GM23338 (cell line): ENCODE measurements at regions not wholly inside any gene's neighbourhood (a gene's known extent, or its start where the extent isn't known, plus 50 kb on each side); places are given as distances from the start of the nearest gene placed in this dataset.
"Not testable (repeated sequence)": the region's sequence is repeated elsewhere in the genome, so short reads cannot be mapped to it uniquely, and the experiment has no call there.

ENCODE experiments used
- ATAC-seq: fragments of 200-7000 bp; cut with Tn5 transposase; 3 replicates; pipeline ENCODE4 v1.9.1; 2020
- DNase-seq: peaks from one replicate; pipeline ENCODE4 v3.0.0-alpha.2; 2015; ENCODE audit warnings: low spot score
- H2AFZ ChIP-seq: fragments of 200-600 bp; sonication (generic); 2 replicates; pipeline ENCODE4 v1.8.0; 2016; ENCODE audit warnings: antibody characterized with exemption, mild to moderate bottlenecking, moderate library complexity
- H3F3A ChIP-seq: fragments of 200-600 bp; sonication (generic); replicated peaks from 2 replicates; pipeline ENCODE4 v1.8.0; 2017; ENCODE audit warnings: antibody characterized with exemption, mixed run types, low read depth
- H3K27ac ChIP-seq: fragments of 200-600 bp; sonication (generic); 2 replicates; pipeline ENCODE4 v1.6.1; 2016; ENCODE audit warnings: low read depth
- H3K27me3 ChIP-seq: fragments of 200-600 bp; sonication (generic); 2 replicates; pipeline ENCODE4 v1.8.0; 2016; ENCODE audit warnings: mild to moderate bottlenecking, mixed run types, moderate library complexity; ENCODE audit not compliant: insufficient read depth
- H3K36me3 ChIP-seq: fragments of 200-600 bp; sonication (generic); 2 replicates; pipeline ENCODE4 v1.8.0; 2016; ENCODE audit warnings: mild to moderate bottlenecking; ENCODE audit not compliant: insufficient read depth
- H3K4me1 ChIP-seq: fragments of 200-600 bp; sonication (generic); 2 replicates; pipeline ENCODE4 v1.8.0; 2016; ENCODE audit warnings: mild to moderate bottlenecking, moderate library complexity; ENCODE audit not compliant: insufficient read depth
- H3K4me2 ChIP-seq: fragments of 200-600 bp; sonication (generic); 2 replicates; pipeline ENCODE4 v1.7.1; 2017; ENCODE audit warnings: mixed run types
- H3K4me3 ChIP-seq: fragments of 200-600 bp; sonication (generic); 2 replicates; pipeline ENCODE4 v1.6.1; 2016; ENCODE audit warnings: mixed run types
- H3K79me2 ChIP-seq: fragments of 200-600 bp; sonication (generic); replicated peaks from 2 replicates; pipeline ENCODE4 v1.8.0; 2017; ENCODE audit warnings: mild to moderate bottlenecking; ENCODE audit not compliant: insufficient read depth
- H3K9me2 ChIP-seq: fragments of 200-600 bp; sonication (generic); 2 replicates; pipeline ENCODE4 v1.8.0; 2017; ENCODE audit not compliant: insufficient read depth
- H4K20me1 ChIP-seq: fragments of 200-600 bp; sonication (generic); replicated peaks from 2 replicates; pipeline ENCODE4 v1.8.0; 2017; ENCODE audit warnings: mild to moderate bottlenecking; ENCODE audit not compliant: insufficient read depth
- H3K27ac Mint-ChIP-seq: 2 replicates; pipeline ENCODE4 v1.8.0; 2020; ENCODE audit warnings: inconsistent platforms, mild to moderate bottlenecking, moderate library complexity, mixed read lengths
- H3K27me3 Mint-ChIP-seq: 3 replicates; pipeline ENCODE4 v1.8.0; 2022; ENCODE audit warnings: low read depth, mild to moderate bottlenecking, moderate library complexity, mixed read lengths, inconsistent platforms; ENCODE audit not compliant: insufficient read depth, poor library complexity
- H3K36me3 Mint-ChIP-seq: 3 replicates; pipeline ENCODE4 v1.8.0; 2021; ENCODE audit warnings: low read depth, mild to moderate bottlenecking, inconsistent platforms, moderate library complexity, mixed read lengths
- H3K4me1 Mint-ChIP-seq: 3 replicates; pipeline ENCODE4 v1.8.0; 2020; ENCODE audit warnings: mild to moderate bottlenecking, inconsistent platforms, mixed read lengths
- H3K4me3 Mint-ChIP-seq: 3 replicates; pipeline ENCODE4 v1.8.0; 2021; ENCODE audit warnings: moderate library complexity, mild to moderate bottlenecking, inconsistent platforms, mixed read lengths
- H3K9me3 Mint-ChIP-seq: 3 replicates; pipeline ENCODE4 v1.8.0; 2020; ENCODE audit warnings: moderate library complexity, mild to moderate bottlenecking, inconsistent platforms, mixed read lengths
- CTCF ChIP-seq, 2 experiments: fragments of 200-600 bp in 1 of 2; sonication (generic) in 1 of 2; conservative IDR thresholded peaks; 2 replicates each; pipeline versions ENCODE4 v1.5.1 to v1.6.1; 2016 to 2017; ENCODE audit warnings: antibody characterized with exemption in 2 of 2, low read depth in 2 of 2, mild to moderate bottlenecking in 2 of 2, moderate library complexity in 1 of 2
- EZH2 ChIP-seq: fragments of 200-600 bp; sonication (generic); IDR thresholded peaks from one replicate; pipeline ENCODE4 v1.8.0; 2017; ENCODE audit warnings: antibody characterized with exemption, mild to moderate bottlenecking, low read depth; ENCODE audit not compliant: unreplicated experiment
- EZH2phosphoT487 ChIP-seq: fragments of 200-600 bp; sonication (generic); IDR thresholded peaks from one replicate; pipeline ENCODE4 v1.8.1; 2018; ENCODE audit warnings: antibody characterized with exemption; ENCODE audit not compliant: unreplicated experiment
- JUNB ChIP-seq: IDR thresholded peaks from one replicate; pipeline ENCODE4 v1.6.1; 2016; ENCODE audit warnings: antibody characterized with exemption; ENCODE audit not compliant: unreplicated experiment
- POLR2AphosphoS5 ChIP-seq: IDR thresholded peaks from 2 replicates; pipeline ENCODE4 v1.6.1; 2016; ENCODE audit warnings: antibody characterized with exemption, low read depth
- REST ChIP-seq: IDR thresholded peaks from one replicate; pipeline ENCODE4 v1.6.1; 2018; ENCODE audit warnings: antibody characterized with exemption; ENCODE audit not compliant: unreplicated experiment
- STAT1 ChIP-seq: IDR thresholded peaks from one replicate; pipeline ENCODE4 v1.6.1; 2016; ENCODE audit warnings: antibody characterized with exemption; ENCODE audit not compliant: unreplicated experiment
- ZNF462 ChIP-seq: fragments of 250-450 bp; sonication (Bioruptor Pico); IDR thresholded peaks from 2 replicates; pipeline ENCODE4 v1.5.0; 2020; ENCODE audit warnings: mild to moderate bottlenecking, moderate library complexity

- not testable (repeated sequence) for H3K4me1 ChIP-seq, H3K9me3 Mint-ChIP-seq, H3K9me2 ChIP-seq, H3K4me2 ChIP-seq, H3K4me1 Mint-ChIP-seq, H3F3A ChIP-seq, H3K36me3 ChIP-seq, ATAC-seq, DNase-seq, H3K27me3 Mint-ChIP-seq, H3K79me2 ChIP-seq, H3K27ac Mint-ChIP-seq, H3K4me3 Mint-ChIP-seq, H4K20me1 ChIP-seq, H3K27ac ChIP-seq, H3K4me3 ChIP-seq, H2AFZ ChIP-seq, H3K36me3 Mint-ChIP-seq, H3K27me3 ChIP-seq
These were observed 240.9 kb upstream of the SFSWAP start for GRCh38 chr12:131469945-131470344.

- Mint-ChIP-seq H3K36me3 (no peaks in the 10 kb centered on the region; the same call in 1 of the 3 replicates), H3K27ac (no peak overlapping the region), H3K9me3 (no peaks in the 10 kb centered on the region), H3K27me3 (peaks cover 2% of the 10 kb centered on the region), H3K4me3 (no peak overlapping the region), H3K4me1 (peaks cover 8% of the 10 kb centered on the region; the same call in 2 of the 3 replicates)
- ATAC-seq (peak; percentile 33), DNase-seq (no peak)
- Histone ChIP-seq H3K9me2 (no peaks in the 10 kb centered on the region), H3K27ac (no peak overlapping the region), H3K4me2 (no peak overlapping the region), H4K20me1 (no peaks in the 10 kb centered on the region), H3K4me1 (no peaks in the 10 kb centered on the region), H3F3A (no peaks in the 10 kb centered on the region), H3K27me3 (no peaks in the 10 kb centered on the region), H3K4me3 (no peak overlapping the region), H3K79me2 (no peaks in the 10 kb centered on the region), H2AFZ (no peak overlapping the region), H3K36me3 (no peaks in the 10 kb centered on the region)
- TF ChIP-seq POLR2AphosphoS5 (no peak), CTCF (conservative IDR thresholded peaks at IDR 0.05; ENCODE audit: low read depth in 2 of 2) (no peak), EZH2phosphoT487 (no peak), EZH2 (no peak), JUNB (no peak), REST (no peak), STAT1 (no peak), ZNF462 (CRISPR knock-in tag) (no peak)
These were observed 239.5 kb upstream of the SFSWAP start for GRCh38 chr12:131471271-131471905.
